ELR (cell line): ENCODE measurements at regions not wholly inside any gene's neighbourhood (a gene's known extent, or its start where the extent isn't known, plus 50 kb on each side); places are given as distances from the start of the nearest gene placed in this dataset.
"Not testable (repeated sequence)": the region's sequence is repeated elsewhere in the genome, so short reads cannot be mapped to it uniquely, and the experiment has no call there.

Experiments
- DNase-seq: peaks from one replicate; pipeline ENCODE4 v3.0.0-alpha.2; 2015; ENCODE audit warnings: low read depth

DNA sequence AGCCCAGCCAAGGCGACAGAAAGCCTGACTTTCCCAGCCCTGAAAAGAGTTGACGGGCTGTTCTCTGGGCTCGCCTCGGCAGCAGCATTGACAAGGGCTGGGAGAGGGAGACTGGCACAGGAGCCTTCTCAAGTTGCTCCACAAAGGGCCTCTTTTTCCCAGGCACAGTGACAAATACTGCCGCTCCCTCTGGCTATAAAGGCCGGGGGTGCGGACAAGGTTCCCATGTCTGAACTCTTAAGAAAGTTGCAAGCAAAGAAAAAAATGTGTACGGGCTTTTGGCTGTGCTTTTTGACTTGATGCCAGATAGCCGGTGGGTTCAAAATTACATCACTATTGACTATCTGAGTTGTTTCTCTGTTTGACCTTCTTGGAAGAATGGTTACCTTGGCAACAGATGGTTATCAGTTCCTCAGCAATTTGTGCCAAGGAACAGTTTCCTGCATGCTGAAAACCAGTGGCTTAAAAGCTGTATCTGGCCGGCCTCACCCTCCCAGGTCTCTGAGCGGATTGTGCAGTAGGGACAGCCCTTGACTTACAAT lies 115.9 kb upstream of the EEPD1 start:
- peak; percentile 86 for DNase-seq

DNA sequence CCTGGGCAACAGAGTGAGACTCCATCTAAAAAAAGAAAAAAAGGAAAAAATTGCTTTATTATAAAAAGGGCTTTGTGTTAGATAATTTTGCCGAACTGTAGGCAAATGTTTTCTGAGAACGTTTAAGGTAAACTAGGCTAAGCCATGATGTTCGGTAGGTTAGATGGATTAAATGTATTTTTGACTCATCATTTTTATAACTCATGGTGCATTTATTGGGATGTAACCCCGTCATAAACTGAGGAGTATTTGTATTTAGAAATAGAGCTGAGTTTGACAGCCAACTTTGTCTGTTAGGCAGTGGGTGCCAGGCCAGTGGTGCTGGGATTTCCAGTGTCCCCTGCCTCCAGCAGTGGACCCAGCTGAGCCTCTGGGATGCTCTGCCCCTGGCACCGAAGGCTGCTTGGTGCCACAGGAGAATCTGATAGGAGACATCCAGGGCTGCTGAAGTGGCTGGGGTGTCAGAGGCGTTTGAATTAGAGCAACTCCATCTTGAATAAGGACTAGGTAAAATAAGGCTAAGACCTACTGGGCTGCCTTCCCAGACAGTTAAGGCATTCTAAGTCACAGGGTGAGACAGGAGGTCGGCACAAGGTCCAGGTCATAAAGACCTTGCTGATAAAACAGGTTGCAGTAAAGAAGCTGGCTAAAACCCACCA lies 114.9 kb upstream of the EEPD1 start:
- DNase-seq: no peak

DNA sequence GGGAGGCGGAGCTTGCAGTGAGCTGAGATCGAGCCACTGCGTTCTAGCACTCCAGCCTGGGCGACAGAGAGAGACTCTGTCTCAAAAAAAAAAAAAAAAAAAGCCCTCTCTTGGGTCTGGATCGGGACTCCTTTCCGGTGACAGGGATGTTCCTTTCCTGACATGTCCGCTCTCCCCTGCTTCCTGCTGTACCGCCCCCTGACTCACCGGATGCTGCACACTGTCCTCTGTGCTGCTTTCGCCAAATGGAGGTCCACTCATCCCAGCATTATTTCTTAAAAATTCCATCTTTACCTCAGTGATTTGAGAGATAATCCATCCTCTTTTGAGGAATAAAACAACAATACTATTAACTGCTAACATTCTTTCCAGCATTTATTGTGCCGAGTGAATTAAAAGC lies 113.8 kb upstream of the EEPD1 start:
- DNase-seq: peak; percentile 22

DNA sequence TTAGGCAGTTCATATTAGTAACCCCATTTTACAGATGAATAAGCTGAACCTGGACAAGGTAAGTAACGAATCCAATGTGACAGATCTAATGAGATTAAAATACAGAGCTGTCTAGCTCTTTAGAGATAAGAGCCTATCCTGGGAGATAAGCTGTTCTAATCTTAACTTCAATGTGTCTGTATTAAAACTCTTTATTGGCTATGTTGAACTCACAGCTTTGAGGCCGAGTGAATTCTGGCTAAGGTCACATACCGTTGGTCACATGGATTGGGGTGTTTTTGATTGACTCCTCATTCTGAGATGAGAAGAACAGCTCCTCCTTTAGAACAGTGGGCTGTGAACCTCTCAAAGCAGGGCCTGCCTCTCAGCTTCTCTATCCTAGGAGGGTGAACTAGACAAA lies 113.4 kb upstream of the EEPD1 start:
- DNase-seq: no peak

DNA sequence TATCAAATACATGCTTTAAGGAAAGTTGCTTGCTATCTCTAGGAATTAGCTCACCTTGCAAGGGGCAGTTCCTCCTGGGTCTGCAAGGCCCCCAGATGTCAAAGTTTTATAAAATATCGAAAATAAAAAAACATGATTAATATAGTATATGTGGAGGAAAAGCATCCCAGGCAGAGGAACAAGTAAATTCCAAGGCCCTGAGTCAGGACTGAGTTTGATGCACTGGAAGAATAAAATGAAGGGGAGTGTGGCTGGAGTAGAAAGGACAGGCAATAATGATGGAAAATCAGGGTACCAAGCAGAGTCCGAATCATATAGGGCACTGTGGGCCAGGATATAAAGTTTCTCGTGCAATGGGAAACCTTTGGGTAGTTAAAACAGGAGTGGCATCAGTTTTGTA lies 112.4 kb upstream of the EEPD1 start:
- DNase-seq: peak; percentile 76

DNA sequence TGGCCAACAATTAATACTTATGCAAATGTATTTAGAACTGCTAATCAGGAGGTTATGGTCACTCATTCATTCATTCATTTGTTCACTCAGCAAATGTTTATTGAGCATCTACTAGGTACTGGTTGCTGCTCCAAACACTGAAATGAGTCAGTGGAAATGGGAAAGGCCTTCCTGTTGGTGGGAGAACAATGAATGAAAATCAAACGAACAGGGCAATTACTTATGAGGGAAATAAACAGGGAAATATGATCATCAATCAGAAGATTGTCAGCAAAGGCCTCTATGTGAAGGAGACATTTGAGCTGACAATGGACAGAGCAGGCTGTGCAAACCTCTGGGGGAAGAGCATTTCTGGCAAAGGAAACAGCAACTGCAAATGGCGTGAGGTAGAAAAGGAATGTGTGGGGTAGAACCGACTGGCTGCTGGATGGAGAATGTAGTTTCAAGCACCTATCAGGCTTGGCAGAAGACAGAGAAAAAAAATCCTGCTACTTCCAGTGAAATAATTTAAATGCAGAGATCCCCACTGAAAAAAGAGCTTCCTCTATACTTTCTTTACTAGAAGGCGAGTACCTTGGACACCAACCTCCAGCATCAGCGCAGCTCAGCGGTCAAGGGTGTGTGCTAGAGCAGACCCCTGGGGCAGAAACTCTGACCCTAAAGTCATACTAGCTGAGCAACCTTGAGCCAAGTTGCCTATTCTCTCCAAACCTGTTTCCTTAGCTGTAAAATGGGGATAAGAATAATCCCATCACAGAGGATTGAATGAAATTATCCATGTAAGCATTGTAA lies 108.8 kb upstream of the EEPD1 start:
- no peak for DNase-seq

DNA sequence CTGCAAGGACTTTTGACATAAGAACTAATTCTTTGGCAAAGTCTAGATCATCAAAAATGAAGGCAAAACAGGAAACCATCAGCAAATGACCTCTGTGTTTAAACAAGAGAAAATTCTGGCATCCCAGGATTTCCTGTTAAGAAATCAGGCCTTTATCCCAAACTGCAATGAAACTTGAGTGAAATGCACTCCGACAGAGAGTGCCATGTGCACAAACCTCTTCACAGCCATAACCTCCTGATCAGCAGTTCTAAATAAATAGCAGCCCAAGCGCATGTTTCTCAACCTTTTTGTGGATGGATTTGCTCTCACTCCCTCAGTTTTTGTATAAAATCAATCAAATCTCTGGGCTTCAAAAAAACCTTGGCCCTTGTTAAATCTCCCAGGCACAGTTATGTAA lies 107.7 kb upstream of the EEPD1 start:
- no peak for DNase-seq

DNA sequence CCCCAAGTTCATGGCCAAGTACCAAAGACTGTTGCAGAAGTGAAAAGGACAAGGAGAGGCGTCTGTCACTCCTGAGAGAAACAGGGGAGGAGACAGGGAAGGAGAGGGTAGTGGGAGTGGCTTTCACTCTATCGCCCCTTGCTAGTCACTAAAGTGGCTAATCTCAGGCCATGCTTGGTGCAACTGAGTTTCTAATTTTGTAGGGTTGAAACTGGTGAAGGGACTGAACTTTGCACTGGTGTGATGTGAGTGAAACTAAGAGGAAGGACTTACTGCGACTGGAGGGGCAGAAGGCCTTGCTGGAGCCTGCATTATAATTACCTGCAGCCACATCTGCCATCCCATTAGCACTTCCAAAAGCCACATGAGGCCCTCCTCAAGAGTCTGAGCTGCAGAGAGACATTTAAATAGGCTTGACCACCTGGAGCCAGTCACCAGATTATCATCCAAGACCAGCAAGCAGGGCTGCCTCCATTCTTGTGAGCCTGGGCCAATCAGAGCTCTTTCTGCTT lies 107.2 kb upstream of the EEPD1 start:
- no peak for DNase-seq

DNA sequence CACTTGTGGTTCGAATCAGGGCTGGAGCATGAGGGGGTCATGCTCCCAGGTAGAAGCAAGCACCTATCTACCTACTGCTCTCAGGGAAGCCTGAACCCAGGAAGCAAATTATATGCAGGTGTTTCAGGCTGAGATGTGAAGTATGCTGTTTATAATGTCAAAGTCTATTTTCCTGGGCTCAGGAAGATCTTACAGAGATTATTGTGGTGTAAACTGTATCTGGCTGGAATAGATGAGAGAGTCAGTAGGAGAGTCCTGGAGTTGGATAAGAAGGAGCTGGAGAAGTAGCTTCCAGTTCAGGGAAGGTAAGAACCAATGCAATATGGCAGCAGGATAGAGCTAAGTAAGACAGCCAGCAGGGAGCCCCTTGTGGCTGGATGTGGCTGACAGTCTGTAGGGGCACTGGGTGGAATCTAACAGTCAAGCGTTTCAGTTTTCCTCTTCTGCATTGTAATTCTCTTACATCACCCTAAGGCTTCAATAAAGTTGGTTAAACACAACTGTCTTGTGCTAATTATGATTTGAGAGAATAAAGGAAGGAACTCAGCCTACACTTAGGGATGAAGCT lies 105.9 kb upstream of the EEPD1 start:
- DNase-seq: peak; percentile 32

DNA sequence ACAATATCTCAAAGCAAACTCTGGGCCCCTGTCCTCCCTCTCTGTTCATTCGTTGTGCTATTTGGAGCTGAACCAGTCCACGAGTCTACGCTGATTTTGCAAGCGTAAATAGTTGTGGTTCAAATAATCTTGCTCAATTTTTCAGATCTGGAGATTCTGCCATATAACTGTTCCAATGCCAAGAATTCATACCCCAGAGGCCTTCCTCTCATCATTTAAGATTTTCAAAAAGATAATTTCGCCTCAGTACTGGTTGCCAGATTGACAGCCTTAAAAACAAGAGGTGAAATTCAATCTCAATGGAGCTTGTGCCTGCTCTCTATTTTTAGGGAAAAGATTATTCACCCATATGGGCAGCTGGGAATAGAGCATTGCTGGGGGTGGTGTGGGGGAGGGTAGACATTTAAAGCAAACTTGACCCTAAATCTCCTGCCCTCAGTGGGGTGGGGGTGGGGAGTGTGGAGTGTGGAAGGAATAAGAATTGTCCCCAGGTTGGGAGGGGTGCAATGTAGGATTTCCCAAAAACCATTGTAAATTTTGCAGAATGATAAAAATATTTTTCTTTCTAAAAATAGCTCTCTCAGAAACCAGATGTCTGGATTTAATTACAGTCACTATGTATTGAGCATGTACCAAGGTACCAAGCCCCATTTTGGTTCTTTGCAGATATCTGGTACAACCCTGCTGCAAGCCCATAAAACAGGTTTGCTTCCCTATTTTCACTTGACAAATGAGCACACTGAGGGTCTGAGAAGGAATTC lies 104.7 kb upstream of the EEPD1 start:
- peak; percentile 66 for DNase-seq

DNA sequence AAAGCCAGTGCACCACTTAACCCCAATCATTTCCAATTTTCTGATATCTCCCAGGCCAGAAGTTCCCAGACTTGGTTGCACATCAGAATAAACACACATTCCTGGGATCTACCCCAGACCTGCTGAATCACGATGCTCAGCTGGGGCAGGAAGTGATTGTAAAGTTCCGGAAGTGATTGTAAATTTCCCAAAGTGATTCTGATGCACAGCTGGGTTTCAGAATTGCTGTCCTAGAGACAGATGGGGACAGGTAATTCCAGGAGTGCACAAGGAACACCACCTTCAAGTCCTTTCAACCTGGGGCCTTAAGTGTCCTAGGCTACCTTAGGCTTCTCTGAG lies 104.2 kb upstream of the EEPD1 start:
- peak; percentile 43 for DNase-seq

DNA sequence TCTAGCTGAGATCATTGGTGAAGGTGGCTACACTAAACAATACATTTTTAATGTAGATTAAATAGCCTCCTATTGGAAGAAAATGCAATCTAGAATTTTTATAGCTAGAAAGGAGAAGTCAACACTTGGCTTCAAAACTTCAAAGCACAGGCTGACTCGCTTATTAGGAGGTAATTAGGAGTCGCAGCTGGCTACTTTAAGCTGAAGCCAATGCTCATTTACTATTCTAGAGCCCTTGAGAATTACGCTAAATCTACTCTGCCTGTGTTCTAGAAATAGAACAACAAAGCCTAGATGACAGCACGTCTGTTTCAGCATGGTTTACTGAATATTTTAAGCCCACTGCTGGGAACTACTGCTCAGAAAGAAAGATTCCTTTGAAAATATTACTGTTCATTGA lies 101.6 kb upstream of the EEPD1 start:
- DNase-seq: no peak

DNA sequence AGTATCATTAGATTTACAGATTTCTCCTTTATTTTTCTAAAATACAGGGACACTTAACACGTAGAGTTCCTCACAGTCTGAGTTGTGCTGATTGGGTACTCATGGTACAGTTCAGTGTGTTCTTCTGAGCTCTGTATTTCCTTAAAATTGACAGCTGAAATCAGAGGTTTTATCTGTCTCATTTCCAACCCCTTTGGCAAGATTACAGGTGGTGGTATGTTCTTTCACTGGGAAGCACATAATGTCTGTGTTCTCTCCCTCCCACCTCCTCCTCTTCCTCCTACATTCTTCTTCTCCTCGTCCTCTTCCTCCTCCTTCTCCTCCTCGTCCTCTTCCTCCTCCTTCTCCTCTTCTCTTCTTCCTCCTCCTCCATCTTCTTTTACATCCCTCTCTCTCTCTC lies 99.5 kb upstream of the EEPD1 start:
- DNase-seq: no peak

DNA sequence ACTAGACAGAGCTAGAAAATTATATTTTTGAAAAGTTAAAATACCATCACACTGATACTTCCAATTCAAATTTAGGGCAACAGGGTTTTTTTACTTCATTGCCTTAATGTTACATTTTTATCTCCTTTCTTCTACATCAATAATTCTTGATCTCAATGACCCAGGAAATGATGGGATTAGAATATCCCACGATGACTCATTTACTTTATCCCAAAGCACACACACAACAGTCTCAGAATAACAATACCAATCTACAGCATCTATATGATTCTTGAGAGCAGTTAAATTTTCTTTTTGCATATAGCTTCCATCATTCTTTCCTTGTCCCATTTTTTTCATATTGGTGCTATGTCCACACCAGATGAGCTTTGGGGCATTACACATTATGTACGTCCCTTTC lies 98.4 kb upstream of the EEPD1 start:
- peak; percentile 36 for DNase-seq

DNA sequence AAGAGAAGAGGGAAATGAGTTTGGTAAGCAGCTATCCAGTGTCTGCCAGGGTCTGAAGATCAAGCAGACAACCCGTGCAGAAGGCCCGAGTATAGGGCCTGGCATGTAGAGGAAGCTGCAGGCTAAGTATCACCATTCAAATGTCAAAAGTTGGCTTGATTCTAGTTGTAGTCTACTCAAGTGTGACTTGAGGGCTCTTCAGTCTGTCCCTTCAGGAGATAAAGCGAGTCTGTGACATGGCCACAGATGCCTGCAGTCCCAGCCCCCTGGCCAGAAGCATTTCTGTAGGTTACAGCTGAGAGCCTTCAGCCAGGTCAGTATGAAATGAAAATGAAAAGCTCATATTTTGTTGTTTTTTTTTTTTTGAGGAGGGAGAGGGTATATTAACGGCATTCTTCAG lies 97.8 kb upstream of the EEPD1 start:
- no peak for DNase-seq

DNA sequence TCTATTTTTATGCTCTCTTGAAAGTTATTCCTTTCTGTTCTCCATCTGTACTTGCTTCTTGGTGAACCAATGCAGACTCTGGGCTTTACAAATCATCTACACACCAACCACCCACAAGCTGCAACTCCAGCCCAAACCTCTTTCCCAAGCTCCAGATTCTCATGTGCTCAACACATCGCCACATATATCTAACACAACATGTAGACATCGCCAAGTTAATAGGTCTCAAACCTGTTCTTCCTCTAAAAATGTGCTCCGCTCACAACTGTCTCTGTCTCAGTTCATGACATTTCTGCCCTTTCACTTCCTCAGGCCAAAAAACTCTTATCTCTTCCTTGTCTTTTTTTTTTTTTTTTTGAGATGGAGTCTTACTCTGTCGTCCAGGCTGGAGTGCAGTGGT lies 95.7 kb upstream of the EEPD1 start:
- DNase-seq: no peak

DNA sequence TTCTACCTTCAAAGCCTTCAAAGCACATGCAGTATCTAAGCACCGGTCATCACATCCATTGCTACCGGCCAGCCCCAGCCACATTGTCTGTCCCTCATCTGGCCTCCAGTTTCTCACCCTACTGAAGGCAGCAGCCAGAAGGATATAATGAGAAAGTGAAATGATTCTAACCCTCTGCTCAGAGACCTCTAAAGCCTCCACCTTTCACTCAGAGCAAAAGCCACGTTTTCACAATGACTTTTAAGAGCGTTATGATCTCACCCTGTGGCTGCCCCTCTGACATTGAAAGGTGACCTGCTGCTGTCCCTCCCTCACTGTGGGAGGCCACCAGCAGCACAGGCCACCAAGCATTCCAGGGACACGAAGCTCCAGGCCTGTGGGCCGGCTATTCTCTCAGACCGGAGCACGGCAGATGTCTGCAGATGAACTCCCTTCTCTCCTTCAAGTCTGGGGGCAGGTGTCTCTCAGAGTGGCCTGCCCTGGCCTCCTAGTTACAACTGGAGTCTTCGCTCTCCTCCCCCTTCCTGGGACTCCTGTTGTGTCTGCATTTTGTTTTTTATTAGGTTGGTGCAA lies 94.9 kb upstream of the EEPD1 start:
- DNase-seq: no peak

DNA sequence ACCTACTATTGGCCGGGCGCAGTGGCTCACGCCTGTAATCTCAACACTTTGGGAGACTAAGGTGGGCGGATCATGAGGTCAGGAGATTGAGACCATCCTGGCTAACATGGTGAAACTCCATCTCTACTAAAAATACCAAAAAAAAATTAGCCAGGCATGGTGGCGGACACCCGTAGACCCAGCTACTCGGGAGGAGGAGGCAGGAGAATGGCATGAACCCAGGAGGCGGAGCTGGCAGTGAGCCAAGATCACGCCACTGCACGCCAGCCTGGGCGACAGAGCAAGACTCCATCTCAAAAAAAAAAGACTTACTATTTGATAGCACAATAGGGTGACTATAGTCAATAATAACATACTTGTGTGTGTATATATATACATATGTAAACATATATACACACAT lies 92.7 kb upstream of the EEPD1 start:
- not testable (repeated sequence) for DNase-seq

DNA sequence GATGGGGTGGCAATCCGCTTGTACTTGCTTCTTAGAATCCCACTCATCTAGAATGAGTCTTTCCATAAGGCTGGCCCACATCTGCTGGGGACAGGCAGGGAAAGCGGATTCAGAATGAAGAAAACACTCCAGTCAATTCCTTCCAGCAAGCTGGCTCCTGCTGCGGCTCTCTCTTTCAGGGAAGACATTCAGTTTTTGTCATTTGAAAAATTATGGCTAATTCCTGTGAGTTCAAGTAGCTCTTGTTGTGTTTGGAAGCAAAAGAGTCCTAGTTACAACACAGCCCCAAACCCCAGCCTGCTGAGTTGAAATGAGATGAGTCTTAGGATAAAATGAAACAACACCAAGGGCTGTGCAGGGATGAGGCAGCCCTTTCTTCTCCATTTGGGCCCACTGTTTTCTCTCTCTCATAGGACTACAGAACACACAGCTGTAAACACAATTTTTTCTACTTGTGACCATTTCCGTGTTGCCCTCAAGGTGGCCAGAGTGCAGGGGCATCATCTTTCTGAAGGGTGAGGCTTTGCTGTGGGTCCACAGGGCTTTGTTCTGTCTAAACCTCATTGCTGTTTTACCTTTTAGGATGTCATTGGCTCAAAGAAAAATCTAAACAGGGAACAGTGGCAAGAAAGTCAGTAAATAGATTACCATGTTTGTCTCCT lies 90.8 kb upstream of the EEPD1 start:
- DNase-seq: no peak

DNA sequence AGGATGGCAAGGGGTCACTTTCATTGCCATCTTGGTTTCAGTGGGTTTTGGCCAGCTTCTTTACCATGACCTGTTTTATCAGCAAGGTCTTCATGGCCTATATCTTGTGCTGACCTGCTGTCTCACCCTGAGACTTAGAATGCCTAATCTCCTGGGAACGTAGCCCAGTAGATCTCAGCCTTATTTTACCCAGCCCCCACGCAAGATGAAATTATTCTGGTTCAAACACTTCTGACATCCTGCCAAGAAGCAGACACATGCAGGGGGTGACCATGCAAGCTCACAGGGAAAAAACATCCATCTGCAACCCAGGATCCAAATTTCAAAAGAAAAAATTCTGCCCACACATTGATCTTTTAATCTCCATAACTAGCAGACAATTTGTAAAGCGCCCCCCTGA lies 88.4 kb upstream of the EEPD1 start:
- DNase-seq: no peak

DNA sequence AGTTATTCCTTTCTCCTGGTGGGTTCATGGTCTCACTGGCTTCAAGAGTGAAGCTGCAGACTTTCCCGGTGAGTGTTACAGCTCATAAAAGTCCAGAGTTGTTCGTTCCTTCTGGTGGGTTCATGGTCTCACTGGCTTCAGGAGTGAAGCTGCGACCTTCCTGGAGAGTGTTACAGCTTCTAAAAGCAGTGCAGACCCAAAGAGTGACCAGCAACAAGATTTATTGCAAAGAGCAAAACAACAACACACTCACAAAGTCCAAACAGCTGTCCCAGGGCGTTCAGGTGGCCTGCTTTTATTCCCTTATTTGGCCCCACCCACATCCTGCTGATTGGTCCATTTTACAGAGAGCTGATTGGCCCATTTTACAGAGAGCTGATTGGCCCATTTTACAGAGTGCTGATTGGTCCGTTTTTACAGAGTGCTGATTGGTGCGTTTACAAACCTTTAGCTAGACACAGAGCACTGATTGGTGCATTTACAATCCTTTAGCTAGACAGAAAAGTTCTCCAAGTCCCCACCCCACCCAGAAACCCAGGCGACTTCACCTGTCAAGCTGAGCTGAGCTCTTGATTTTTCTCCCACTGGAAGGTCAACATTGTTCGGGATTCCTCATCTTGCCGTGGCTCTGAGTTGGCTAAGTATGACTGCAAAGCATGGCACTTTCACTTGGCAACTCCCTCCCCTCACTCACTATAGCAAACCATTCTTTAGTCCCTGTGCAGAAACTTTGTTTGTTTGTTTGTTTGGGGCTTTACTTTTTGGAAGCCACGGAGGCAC lies 87.3 kb upstream of the EEPD1 start:
- DNase-seq: not testable (repeated sequence)
